Stimulated activated memory B cell treated with anti-CD40 and anti-IgM and Interleukin-4, amounts not matched to agents 10 μg/mL and 1 μg/mL and 100 μg/mL, for 72 hours (primary cell): ENCODE measurements at regions not wholly inside any gene's neighbourhood (a gene's known extent, or its start where the extent isn't known, plus 50 kb on each side); places are given as distances from the start of the nearest gene placed in this dataset.

Source experiments
- ATAC-seq: fragments of 150-1000 bp; cut with Tn5 transposase; 2 replicates; pipeline ENCODE4 v1.10.0; 2021
- H3K27ac Mint-ChIP-seq: one replicate; pipeline ENCODE4 v1.8.0; 2022; ENCODE audit warnings: mild to moderate bottlenecking, mixed read lengths
- H3K27me3 Mint-ChIP-seq: one replicate; pipeline ENCODE4 v1.8.0; 2022; ENCODE audit warnings: mixed read lengths
- H3K36me3 Mint-ChIP-seq: one replicate; pipeline ENCODE4 v1.8.0; 2022; ENCODE audit warnings: mixed read lengths
- H3K4me1 Mint-ChIP-seq: one replicate; pipeline ENCODE4 v1.8.0; 2022; ENCODE audit warnings: mixed read lengths
- H3K4me3 Mint-ChIP-seq: one replicate; pipeline ENCODE4 v1.8.0; 2022; ENCODE audit warnings: mild to moderate bottlenecking, moderate library complexity, mixed read lengths
- H3K9me3 Mint-ChIP-seq: one replicate; pipeline ENCODE4 v1.8.0; 2022; ENCODE audit warnings: mixed read lengths

- Mint-ChIP-seq H3K27ac (no peak overlapping the region), H3K9me3 (no peaks in the 10 kb centered on the region), H3K36me3 (no peaks in the 10 kb centered on the region), H3K4me1 (no peaks in the 10 kb centered on the region), H3K4me3 (no peak overlapping the region), H3K27me3 (no peaks in the 10 kb centered on the region)
- no peak for ATAC-seq
Observed at GRCh38 chr18:54740136-54740846, 88.0 kb upstream of the RAB27B start.

GRCh38 chr18:54742120-54742519 lies 86.2 kb upstream of the RAB27B start:
- no peak for ATAC-seq

GRCh38 chr18:54742659-54743604 lies 85.3 kb upstream of the RAB27B start:
- H3K27me3 Mint-ChIP-seq = no peaks in the 10 kb centered on the region
- H3K4me3 Mint-ChIP-seq = no peak overlapping the region
- no peaks in the 10 kb centered on the region for H3K9me3 Mint-ChIP-seq
- no peaks in the 10 kb centered on the region for H3K4me1 Mint-ChIP-seq
- H3K27ac Mint-ChIP-seq = no peak overlapping the region
- no peak for ATAC-seq
- H3K36me3 Mint-ChIP-seq = no peaks in the 10 kb centered on the region

More at GRCh38 chr18:54742120-54742519, 86.2 kb upstream of the RAB27B start:
- no peak overlapping the region for H3K27ac Mint-ChIP-seq
- H3K27me3 Mint-ChIP-seq = no peaks in the 10 kb centered on the region
- H3K4me3 Mint-ChIP-seq = no peak overlapping the region
- no peaks in the 10 kb centered on the region for H3K36me3 Mint-ChIP-seq
- H3K9me3 Mint-ChIP-seq = no peaks in the 10 kb centered on the region
- H3K4me1 Mint-ChIP-seq = no peaks in the 10 kb centered on the region

GRCh38 chr18:54743605-54743995 lies 84.7 kb upstream of the RAB27B start:
- H3K27me3 Mint-ChIP-seq = no peaks in the 10 kb centered on the region
- no peak overlapping the region for H3K27ac Mint-ChIP-seq
- no peaks in the 10 kb centered on the region for H3K9me3 Mint-ChIP-seq
- no peaks in the 10 kb centered on the region for H3K4me1 Mint-ChIP-seq
- H3K36me3 Mint-ChIP-seq = no peaks in the 10 kb centered on the region
- H3K4me3 Mint-ChIP-seq = no peak overlapping the region
- no peak for ATAC-seq

- ATAC-seq = no peak
- no peak overlapping the region for H3K4me3 Mint-ChIP-seq
- H3K27me3 Mint-ChIP-seq = peaks cover 10% of the 10 kb centered on the region
- H3K9me3 Mint-ChIP-seq = no peaks in the 10 kb centered on the region
- no peaks in the 10 kb centered on the region for H3K4me1 Mint-ChIP-seq
- H3K36me3 Mint-ChIP-seq = no peaks in the 10 kb centered on the region
- H3K27ac Mint-ChIP-seq = no peak overlapping the region
Observed at GRCh38 chr18:54749291-54749690, 79.0 kb upstream of the RAB27B start.

- H3K27me3 Mint-ChIP-seq = peaks cover 10% of the 10 kb centered on the region
- no peaks in the 10 kb centered on the region for H3K36me3 Mint-ChIP-seq
- H3K27ac Mint-ChIP-seq = no peak overlapping the region
- no peaks in the 10 kb centered on the region for H3K4me1 Mint-ChIP-seq
- no peak overlapping the region for H3K4me3 Mint-ChIP-seq
- H3K9me3 Mint-ChIP-seq = no peaks in the 10 kb centered on the region
- no peak for ATAC-seq
Observed at GRCh38 chr18:54750350-54750749, 77.9 kb upstream of the RAB27B start.

GRCh38 chr18:54752185-54752584 lies 76.1 kb upstream of the RAB27B start:
- Mint-ChIP-seq H3K9me3 (no peaks in the 10 kb centered on the region), H3K4me1 (no peaks in the 10 kb centered on the region), H3K27me3 (peaks cover 10% of the 10 kb centered on the region), H3K36me3 (no peaks in the 10 kb centered on the region), H3K27ac (no peak overlapping the region), H3K4me3 (no peak overlapping the region)
- ATAC-seq = no peak

- H3K27ac Mint-ChIP-seq = no peak overlapping the region
- H3K4me1 Mint-ChIP-seq = no peaks in the 10 kb centered on the region
- H3K27me3 Mint-ChIP-seq = peaks cover 10% of the 10 kb centered on the region
- no peaks in the 10 kb centered on the region for H3K9me3 Mint-ChIP-seq
- H3K4me3 Mint-ChIP-seq = no peak overlapping the region
- ATAC-seq = no peak
- no peaks in the 10 kb centered on the region for H3K36me3 Mint-ChIP-seq
Observed at GRCh38 chr18:54755456-54755855, 72.8 kb upstream of the RAB27B start.

GRCh38 chr18:54762386-54762785 lies 65.9 kb upstream of the RAB27B start:
- H3K27me3 Mint-ChIP-seq = peaks cover 12% of the 10 kb centered on the region
- no peaks in the 10 kb centered on the region for H3K9me3 Mint-ChIP-seq

GRCh38 chr18:54764786-54765185 lies 63.5 kb upstream of the RAB27B start:
- H3K27ac Mint-ChIP-seq = no peak overlapping the region
- peaks cover 12% of the 10 kb centered on the region for H3K27me3 Mint-ChIP-seq
- no peak overlapping the region for H3K4me3 Mint-ChIP-seq
- H3K9me3 Mint-ChIP-seq = no peaks in the 10 kb centered on the region
- H3K36me3 Mint-ChIP-seq = no peaks in the 10 kb centered on the region
- no peak for ATAC-seq
- no peaks in the 10 kb centered on the region for H3K4me1 Mint-ChIP-seq

More at GRCh38 chr18:54762386-54762785, 65.9 kb upstream of the RAB27B start:
- H3K36me3 Mint-ChIP-seq = no peaks in the 10 kb centered on the region
- no peak overlapping the region for H3K4me3 Mint-ChIP-seq
- ATAC-seq = no peak
- H3K4me1 Mint-ChIP-seq = no peaks in the 10 kb centered on the region
- H3K27ac Mint-ChIP-seq = no peak overlapping the region

- no peak for ATAC-seq
- H3K4me3 Mint-ChIP-seq = no peak overlapping the region
- H3K27me3 Mint-ChIP-seq = peaks cover 12% of the 10 kb centered on the region
- no peaks in the 10 kb centered on the region for H3K9me3 Mint-ChIP-seq
- no peaks in the 10 kb centered on the region for H3K4me1 Mint-ChIP-seq
- H3K27ac Mint-ChIP-seq = no peak overlapping the region
- H3K36me3 Mint-ChIP-seq = no peaks in the 10 kb centered on the region
Observed at GRCh38 chr18:54765636-54766375, 62.5 kb upstream of the RAB27B start.

GRCh38 chr18:54766634-54767033 lies 61.6 kb upstream of the RAB27B start:
- Mint-ChIP-seq H3K27me3 (peaks cover 12% of the 10 kb centered on the region), H3K4me3 (no peak overlapping the region), H3K4me1 (no peaks in the 10 kb centered on the region), H3K36me3 (no peaks in the 10 kb centered on the region), H3K9me3 (no peaks in the 10 kb centered on the region), H3K27ac (no peak overlapping the region)
- ATAC-seq = no peak

- Mint-ChIP-seq H3K9me3 (no peaks in the 10 kb centered on the region), H3K27ac (no peak overlapping the region), H3K36me3 (no peaks in the 10 kb centered on the region), H3K4me3 (no peak overlapping the region), H3K4me1 (no peaks in the 10 kb centered on the region), H3K27me3 (peaks cover 12% of the 10 kb centered on the region)
- ATAC-seq = no peak
Observed at GRCh38 chr18:54767098-54767497, 61.2 kb upstream of the RAB27B start.

- Mint-ChIP-seq H3K27me3 (peaks cover 8% of the 10 kb centered on the region), H3K36me3 (no peaks in the 10 kb centered on the region), H3K27ac (no peak overlapping the region), H3K9me3 (no peaks in the 10 kb centered on the region), H3K4me1 (no peaks in the 10 kb centered on the region), H3K4me3 (no peak overlapping the region)
- ATAC-seq = no peak
Observed at GRCh38 chr18:54769526-54770464, 58.5 kb upstream of the RAB27B start.
